Fibroblast of peridontal ligament (primary cell): ENCODE measurements at regions not wholly inside any gene's neighbourhood (a gene's known extent, or its start where the extent isn't known, plus 50 kb on each side); places are given as distances from the start of the nearest gene placed in this dataset.

ENCODE experiments used
- DNase-seq: peaks from one replicate; pipeline ENCODE4 v3.0.0-alpha.2; 2010; ENCODE audit errors: extremely low read depth

- DNase-seq = no peak
Measured at GRCh38 chr1:30272277-30273020, 450.9 kb downstream of the MATN1 start.

- DNase-seq = no peak
Measured at GRCh38 chr1:30271401-30272276, 451.7 kb downstream of the MATN1 start.

GRCh38 chr1:30270461-30270860, 452.9 kb downstream of the MATN1 start:
- DNase-seq = no peak

GRCh38 chr1:30268923-30269666, 454.3 kb downstream of the MATN1 start:
- no peak for DNase-seq

GRCh38 chr1:30267856-30268255, 455.5 kb downstream of the MATN1 start:
- DNase-seq = no peak

GRCh38 chr1:30267046-30267445, 456.3 kb downstream of the MATN1 start:
- no peak for DNase-seq

GRCh38 chr1:30265127-30266070, 458.0 kb downstream of the MATN1 start:
- no peak for DNase-seq

GRCh38 chr1:30264672-30265025, 458.7 kb downstream of the MATN1 start:
- no peak for DNase-seq

- DNase-seq = no peak
Measured at GRCh38 chr1:30263888-30264671, 459.3 kb downstream of the MATN1 start.

GRCh38 chr1:30263405-30263804, 460.0 kb downstream of the MATN1 start:
- no peak for DNase-seq

- no peak for DNase-seq
Measured at GRCh38 chr1:30262158-30262557, 461.2 kb downstream of the MATN1 start.

- no peak for DNase-seq
Measured at GRCh38 chr1:30260318-30260717, 463.1 kb downstream of the MATN1 start.

GRCh38 chr1:30259631-30260030, 463.8 kb downstream of the MATN1 start:
- DNase-seq = no peak

GRCh38 chr1:30258876-30259275, 464.5 kb downstream of the MATN1 start:
- DNase-seq = no peak

- no peak for DNase-seq
Measured at GRCh38 chr1:30258471-30258870, 464.9 kb downstream of the MATN1 start.

GRCh38 chr1:30257742-30258380, 465.5 kb downstream of the MATN1 start:
- DNase-seq = no peak

GRCh38 chr1:30257322-30257721, 466.1 kb downstream of the MATN1 start:
- DNase-seq = no peak

GRCh38 chr1:30256911-30257310, 466.5 kb downstream of the MATN1 start:
- DNase-seq = no peak

- DNase-seq = no peak
Measured at GRCh38 chr1:30255111-30255724, 468.2 kb downstream of the MATN1 start.
